ENCODE measurements at regions not wholly inside any gene's neighbourhood (a gene's known extent, or its start where the extent isn't known, plus 50 kb on each side); places are given as distances from the start of the nearest gene placed in this dataset.

GRCh38 chr17:77419547-77420094, 278.9 kb downstream of the SEC14L1 start:
- Histone ChIP-seq H3K4me3 (no peak overlapping the region), H3K27me3 (no peaks in the 10 kb centered on the region), H3K4me1 (peaks cover 94 to 100% (median 98%) of the 10 kb centered on the region in 4 donors), H3K36me3 (peaks cover 0 to 23% (median 8%) of the 10 kb centered on the region in 4 donors), H3K27ac (peak overlapping the region; percentile 28 to 93 (median 91)), H3K9me3 (no peaks in the 10 kb centered on the region)
- no peak for DNase-seq
- TF ChIP-seq POLR2AphosphoS5 (IDR thresholded peaks at IDR 0.05) (no peak), EP300 (IDR thresholded peaks at IDR 0.05) (no peak), POLR2A (IDR thresholded peaks at IDR 0.05) (no peak)
- TF ChIP-seq, protein P1, sequence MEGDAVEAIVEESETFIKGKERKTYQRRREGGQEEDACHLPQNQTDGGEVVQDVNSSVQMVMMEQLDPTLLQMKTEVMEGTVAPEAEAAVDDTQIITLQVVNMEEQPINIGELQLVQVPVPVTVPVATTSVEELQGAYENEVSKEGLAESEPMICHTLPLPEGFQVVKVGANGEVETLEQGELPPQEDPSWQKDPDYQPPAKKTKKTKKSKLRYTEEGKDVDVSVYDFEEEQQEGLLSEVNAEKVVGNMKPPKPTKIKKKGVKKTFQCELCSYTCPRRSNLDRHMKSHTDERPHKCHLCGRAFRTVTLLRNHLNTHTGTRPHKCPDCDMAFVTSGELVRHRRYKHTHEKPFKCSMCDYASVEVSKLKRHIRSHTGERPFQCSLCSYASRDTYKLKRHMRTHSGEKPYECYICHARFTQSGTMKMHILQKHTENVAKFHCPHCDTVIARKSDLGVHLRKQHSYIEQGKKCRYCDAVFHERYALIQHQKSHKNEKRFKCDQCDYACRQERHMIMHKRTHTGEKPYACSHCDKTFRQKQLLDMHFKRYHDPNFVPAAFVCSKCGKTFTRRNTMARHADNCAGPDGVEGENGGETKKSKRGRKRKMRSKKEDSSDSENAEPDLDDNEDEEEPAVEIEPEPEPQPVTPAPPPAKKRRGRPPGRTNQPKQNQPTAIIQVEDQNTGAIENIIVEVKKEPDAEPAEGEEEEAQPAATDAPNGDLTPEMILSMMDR (IDR thresholded peaks at IDR 0.05) = no peak
- WGBS, 5 donors = 64 to 73% (median 68%) methylated on average over 15 to 17 of the region's 17 CpGs
- intact Hi-C loops (cut with DNase I; ENCODE audit: low total_unique reads) = no loop called here

DNA sequence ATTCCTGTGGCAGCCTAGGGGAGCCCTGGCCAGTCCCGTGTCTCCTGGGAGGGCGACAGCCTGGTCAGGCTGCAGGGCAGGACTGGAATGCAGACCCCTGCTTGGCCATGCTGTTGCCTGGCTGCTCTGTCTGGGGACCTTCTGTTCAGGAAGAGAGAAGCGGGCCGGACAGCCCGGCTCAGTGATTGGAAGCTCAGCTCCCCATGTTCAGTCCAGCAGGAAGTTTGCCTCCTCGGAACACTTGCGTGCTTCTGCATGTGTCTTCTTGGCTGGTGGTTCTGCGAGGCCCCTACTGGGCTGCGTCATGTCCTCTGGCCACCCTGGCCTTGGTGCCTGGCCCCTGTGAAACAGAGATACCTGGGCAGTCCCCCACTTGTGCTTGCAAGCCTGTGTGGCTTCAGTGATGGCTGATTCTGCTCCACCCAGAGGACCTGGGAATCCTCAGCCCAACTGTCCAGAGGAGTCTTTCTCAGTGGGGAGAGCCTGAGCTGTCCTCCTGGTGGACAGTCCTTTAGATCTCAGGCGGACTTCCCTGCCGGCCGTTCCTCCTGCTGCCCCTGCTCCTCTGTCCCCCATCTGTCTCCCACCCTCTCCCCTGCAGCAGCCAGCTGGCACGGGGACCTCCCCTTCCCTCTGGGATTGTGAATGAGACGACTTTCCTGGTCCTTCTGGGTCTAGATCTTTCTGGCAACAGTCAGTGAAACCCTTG, 279.5 kb downstream of the SEC14L1 start:
- 59 to 70% (median 64%) methylated on average over 12 to 14 of the region's 14 CpGs for WGBS, 5 donors
- H3K27ac ChIP-seq = peak overlapping the region; percentile 28 to 93 (median 91)

GRCh38 chr17:77420804-77421629, 280.2 kb downstream of the SEC14L1 start:
- DNase-seq = peak in 1 of 2 donors; percentile 88
- H3K36me3 ChIP-seq = peaks cover 0 to 20% (median 6%) of the 10 kb centered on the region in 4 donors
- H3K4me3 ChIP-seq = no peak overlapping the region
- 16 to 26% (median 24%) methylated on average over 16 to 19 of the region's 19 CpGs for WGBS, 5 donors
- intact Hi-C loops (cut with DNase I; ENCODE audit: low total_unique reads) = no loop called here
- H3K9me3 ChIP-seq = no peaks in the 10 kb centered on the region
- TF ChIP-seq POLR2AphosphoS5 (IDR thresholded peaks at IDR 0.05) = peak in 1 of 3 donors; percentile 13
- no peak for TF ChIP-seq EP300 (IDR thresholded peaks at IDR 0.05)
- no peaks in the 10 kb centered on the region for H3K27me3 ChIP-seq
- H3K4me1 ChIP-seq = peaks cover 96 to 100% (median 98%) of the 10 kb centered on the region in 4 donors
- H3K27ac ChIP-seq = peak overlapping the region; percentile 53 to 93 (median 91)

More for the DNA sequence above, 279.5 kb downstream of the SEC14L1 start:
- intact Hi-C loops (cut with DNase I; ENCODE audit: low total_unique reads) = no loop called here
- Histone ChIP-seq H3K4me3 (no peak overlapping the region), H3K27me3 (no peaks in the 10 kb centered on the region), H3K9me3 (no peaks in the 10 kb centered on the region), H3K4me1 (peaks cover 94 to 100% (median 98%) of the 10 kb centered on the region in 4 donors), H3K36me3 (peaks cover 0 to 17% (median 6%) of the 10 kb centered on the region in 4 donors)
- TF ChIP-seq EP300 (IDR thresholded peaks at IDR 0.05) (no peak), POLR2AphosphoS5 (IDR thresholded peaks at IDR 0.05) (no peak), POLR2A (IDR thresholded peaks at IDR 0.05) (no peak)
- TF ChIP-seq, protein P1 (IDR thresholded peaks at IDR 0.05) = no peak
- no peak for DNase-seq

- DNase-seq = no peak
- intact Hi-C loops (cut with DNase I; ENCODE audit: low total_unique reads) = no loop called here
- WGBS, 5 donors = 58 to 74% (median 66%) methylated on average over 13 of the region's 13 CpGs
- Histone ChIP-seq H3K4me3 (no peak overlapping the region), H3K27me3 (no peaks in the 10 kb centered on the region), H3K9me3 (no peaks in the 10 kb centered on the region), H3K4me1 (peaks cover 96 to 100% (median 98%) of the 10 kb centered on the region in 4 donors), H3K36me3 (peaks cover 0 to 15% (median 4%) of the 10 kb centered on the region in 4 donors), H3K27ac (peak overlapping the region; percentile 53 to 93 (median 91))
- no peak for TF ChIP-seq POLR2A (IDR thresholded peaks at IDR 0.05)
- TF ChIP-seq POLR2AphosphoS5 (IDR thresholded peaks at IDR 0.05) = no peak
- TF ChIP-seq EP300 (IDR thresholded peaks at IDR 0.05) = no peak
- TF ChIP-seq, protein P1 (IDR thresholded peaks at IDR 0.05) = no peak
Observed at GRCh38 chr17:77421630-77421972, 280.8 kb downstream of the SEC14L1 start.

Measured in stomach (tissue), 8 donors.